HG03103 (cell line): ENCODE measurements at regions not wholly inside any gene's neighbourhood (a gene's known extent, or its start where the extent isn't known, plus 50 kb on each side); places are given as distances from the start of the nearest gene placed in this dataset.
"Not testable (repeated sequence)": the region's sequence is repeated elsewhere in the genome, so short reads cannot be mapped to it uniquely, and the experiment has no call there.

ENCODE experiments used
- ATAC-seq: cut with Tn5 transposase; IDR thresholded peaks from one replicate; pipeline ENCODE4 v1.9.1; 2021; ENCODE audit warnings: low read depth; ENCODE audit not compliant: unreplicated experiment

DNA sequence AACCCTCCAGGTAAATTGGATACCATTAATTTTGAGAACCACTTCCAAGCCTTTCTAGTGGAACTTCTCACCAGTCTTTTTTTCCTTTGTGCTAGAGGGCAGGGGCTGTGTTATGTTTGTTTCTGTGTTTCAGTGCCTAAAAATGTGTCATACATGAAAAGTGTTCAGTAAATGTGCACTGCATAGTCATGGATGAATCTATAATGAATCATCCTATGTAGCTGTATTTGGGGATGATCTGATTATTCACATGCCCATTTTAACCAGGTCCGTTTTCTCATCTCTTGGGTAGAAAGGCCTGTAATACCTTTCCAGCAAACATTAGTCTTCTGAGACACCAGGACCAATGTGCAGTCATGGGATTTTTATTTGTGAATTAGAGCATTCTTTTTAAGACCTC lies 583.0 kb upstream of the GOLIM4 start:
- no peak for ATAC-seq

DNA sequence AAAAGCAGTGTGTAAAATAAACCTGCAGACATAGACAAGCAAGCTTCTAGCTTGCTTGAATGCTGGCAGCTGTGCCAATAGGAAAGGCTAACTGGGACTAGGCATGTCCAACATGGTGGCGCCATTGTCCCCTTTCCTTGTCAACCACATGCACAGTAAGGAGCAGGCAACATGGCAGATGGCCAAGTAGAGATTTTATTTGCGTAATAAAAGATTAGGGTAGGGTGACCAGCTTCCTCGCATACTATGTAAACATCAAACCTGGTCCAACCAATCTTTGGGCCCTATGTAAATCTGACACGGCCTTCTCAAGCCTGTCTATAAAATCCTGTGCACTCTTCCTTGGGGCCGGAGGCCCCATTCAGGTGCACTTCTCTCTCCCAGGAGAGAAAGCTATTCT lies 575.4 kb upstream of the GOLIM4 start:
- no peak for ATAC-seq

DNA sequence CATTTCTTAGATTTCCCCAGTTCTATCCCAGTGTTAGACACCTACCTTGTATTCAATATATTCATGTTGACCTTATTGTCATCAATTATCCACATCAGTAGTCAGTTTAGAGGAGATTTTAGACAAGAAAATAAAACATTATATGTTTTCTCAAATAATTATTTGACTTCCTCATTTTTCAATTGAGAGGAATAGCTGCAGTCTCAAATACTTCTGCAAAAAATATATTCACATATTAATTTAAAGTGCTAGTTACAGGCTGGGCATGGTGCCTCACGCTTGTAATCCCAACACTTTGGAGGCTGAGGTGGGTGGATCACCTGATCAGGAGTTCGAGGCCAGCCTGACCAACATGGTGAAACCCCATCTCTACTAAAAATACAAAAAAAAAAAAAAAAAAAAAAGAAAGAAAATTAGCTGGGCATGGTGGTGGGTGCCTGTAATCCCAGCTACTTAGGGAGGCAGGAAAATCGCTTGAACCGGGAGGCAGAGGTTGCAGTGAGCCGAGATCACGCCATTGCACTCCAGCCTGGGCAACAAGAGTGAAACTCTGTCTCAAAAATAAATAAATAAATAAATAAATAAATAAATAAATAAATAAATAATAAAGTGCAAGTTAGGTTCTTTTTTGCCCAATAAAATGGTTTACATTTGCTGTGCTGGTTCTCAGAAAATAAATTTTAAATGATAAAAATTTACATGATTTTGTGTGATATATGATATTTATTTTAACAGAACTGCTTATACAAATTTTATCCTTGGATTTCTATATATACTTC lies 565.3 kb upstream of the GOLIM4 start:
- ATAC-seq: not testable (repeated sequence)

DNA sequence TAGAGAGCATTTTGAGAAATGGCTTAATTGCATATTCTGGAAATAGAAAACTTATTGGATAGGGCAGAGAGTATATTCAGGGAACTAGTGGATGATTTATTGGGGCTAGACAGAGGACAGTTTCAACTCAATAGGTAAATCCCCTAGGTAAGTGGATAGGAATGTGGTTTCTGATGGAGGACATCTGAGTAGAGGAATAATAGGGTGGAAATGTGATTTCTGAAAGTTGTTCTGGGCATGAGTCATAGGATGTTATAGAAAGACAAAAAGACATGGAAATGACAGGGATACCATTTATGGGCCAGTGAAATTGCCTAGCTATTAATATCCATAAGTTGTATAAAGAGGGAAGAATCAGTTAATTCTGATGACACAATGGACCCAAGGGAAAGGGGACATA lies 563.3 kb upstream of the GOLIM4 start:
- ATAC-seq: no peak

DNA sequence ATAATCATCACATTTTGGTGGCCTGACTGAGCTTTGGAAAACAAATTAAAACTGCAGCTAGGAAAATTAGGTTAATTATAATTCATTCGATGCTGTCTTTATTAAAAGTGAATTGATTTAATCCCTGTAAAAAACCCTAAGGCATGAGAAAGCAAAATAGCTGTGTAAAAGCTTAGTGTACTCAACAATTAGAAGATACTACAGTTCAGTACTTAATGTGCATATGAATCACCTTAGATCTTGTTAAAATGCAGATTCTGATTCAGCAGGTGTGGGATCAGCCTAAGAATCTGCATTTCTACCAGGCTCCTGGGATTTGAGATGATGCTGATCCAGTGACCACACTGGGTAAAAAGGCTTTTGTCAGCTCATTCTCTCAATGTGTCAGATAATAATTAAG lies 559.9 kb upstream of the GOLIM4 start:
- ATAC-seq: no peak

DNA sequence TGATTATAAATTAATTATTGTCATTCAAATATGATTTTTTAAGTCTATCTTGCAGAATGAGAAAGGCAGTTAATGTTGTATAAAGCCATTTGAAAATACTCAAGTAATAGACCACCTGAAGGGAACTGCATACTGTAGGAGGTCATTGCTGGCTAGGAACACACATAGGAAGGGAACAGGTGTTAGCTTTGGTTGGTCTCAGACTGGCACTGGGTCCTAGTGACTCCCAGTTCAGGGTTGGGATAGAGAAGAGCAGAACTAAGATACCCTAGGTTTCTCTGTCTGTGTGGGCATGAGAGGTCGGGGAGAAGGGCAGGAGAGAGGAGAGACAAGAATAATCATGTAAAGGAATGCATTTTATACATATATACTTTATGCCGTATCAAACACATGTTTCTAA lies 559.0 kb upstream of the GOLIM4 start:
- no peak for ATAC-seq

DNA sequence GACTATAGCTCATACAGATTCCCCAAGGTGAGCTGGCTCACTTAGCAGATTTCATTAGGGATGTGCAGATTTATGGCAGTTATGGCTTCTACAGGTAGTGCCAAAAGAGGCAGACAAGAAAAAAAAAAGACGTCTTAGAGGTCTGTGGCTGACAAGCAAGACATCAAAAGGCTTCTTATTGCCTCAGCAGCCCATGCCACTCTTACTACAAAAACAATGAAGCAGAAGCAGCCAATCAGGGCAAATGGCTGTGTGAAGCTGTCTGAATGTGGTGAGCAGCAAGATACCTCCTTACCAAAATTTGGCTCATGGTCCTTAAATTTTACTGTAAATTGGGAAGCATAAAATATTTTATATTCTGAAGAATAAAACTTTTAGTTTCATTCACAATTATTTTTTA lies 557.5 kb upstream of the GOLIM4 start:
- no peak for ATAC-seq

DNA sequence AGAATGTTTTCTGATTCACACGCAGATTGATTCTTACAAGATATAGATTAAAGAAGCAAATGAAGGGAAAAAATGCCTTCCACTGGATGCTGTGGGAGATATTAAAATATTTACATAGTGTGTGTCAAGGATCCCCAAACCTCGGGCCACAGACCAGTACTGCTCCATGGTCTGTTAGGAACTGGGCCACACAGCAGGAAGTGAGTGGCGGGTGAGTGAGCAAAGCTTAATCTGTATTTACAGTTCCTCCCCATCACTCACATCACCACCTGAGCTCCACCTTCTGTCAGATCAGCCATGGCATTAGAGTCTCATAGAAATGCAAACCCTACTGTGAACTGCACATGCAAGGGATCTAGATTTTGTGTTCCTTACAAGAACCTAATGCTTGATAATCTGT lies 552.6 kb upstream of the GOLIM4 start:
- ATAC-seq: no peak

DNA sequence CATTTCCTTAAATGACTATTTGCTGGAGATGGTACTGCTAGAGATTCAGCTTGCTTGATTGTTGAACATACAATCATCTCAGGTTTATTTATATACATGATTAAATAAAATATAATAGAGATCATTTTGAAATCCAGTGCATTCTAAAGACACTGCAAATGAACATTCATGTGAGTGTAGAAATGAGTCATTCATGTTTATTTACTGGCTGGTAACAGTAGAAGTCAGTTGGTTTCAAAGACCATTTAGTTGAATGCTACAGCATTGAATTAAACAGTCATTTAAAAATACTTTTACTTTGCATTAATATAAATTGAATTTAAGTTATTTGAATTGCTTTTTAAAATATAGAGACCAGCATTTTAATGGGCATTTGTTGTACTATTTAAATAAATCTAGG lies 551.9 kb upstream of the GOLIM4 start:
- no peak for ATAC-seq

DNA sequence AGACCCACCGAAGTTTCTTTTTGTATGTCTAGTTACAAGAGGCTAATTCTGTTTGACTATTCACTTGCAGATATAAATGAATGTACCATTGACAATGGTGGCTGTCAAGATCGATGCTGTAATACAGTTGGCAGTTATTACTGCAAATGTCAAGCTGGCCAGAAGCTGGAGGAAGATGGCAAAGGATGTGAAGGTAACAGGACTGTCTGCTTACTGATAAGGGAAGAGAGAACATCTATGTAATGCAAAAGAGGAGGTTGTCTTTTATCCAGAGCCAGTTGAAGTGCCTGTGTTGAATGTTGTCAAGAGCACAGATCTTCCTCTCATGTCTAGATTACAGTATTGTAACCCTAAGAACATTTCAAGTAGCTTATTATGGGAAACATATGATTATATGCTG lies 549.5 kb upstream of the GOLIM4 start:
- no peak for ATAC-seq

DNA sequence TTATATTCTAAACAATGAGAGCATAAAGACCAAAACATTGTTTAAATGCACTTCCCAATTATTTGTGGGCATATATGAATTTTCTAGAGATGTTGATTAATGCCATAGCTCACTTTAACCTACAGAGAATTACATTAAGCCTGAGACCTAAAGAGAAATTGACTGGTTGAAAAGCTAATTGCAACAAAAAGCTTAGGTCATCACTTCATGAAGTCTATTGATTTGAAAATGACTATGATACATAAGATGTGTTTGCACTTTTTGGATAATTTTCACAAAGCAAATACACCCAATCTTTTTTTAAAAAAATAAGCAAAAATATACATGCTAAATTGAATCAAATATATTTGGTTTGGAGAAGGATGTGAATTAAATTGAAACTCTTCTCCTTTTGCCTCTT lies 532.8 kb upstream of the GOLIM4 start:
- ATAC-seq: no peak

DNA sequence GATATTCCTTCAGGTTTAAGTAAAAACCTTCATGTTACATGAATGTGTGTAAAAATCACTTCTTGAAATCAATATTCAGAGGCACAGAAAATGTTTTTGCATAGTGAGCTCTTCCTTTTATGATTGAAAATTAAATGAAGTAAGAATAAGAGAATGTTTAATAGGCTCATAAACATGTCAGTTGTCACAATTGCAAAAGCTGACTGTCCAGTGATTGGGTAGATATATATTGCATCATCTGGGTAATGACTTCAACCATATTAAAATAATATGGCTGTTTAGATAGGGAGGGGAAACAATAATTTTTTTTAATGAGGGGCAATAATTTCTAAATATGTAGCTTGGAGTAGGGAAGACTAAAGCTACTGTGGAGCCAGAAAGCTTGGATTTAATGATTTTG lies 529.8 kb upstream of the GOLIM4 start:
- no peak for ATAC-seq

DNA sequence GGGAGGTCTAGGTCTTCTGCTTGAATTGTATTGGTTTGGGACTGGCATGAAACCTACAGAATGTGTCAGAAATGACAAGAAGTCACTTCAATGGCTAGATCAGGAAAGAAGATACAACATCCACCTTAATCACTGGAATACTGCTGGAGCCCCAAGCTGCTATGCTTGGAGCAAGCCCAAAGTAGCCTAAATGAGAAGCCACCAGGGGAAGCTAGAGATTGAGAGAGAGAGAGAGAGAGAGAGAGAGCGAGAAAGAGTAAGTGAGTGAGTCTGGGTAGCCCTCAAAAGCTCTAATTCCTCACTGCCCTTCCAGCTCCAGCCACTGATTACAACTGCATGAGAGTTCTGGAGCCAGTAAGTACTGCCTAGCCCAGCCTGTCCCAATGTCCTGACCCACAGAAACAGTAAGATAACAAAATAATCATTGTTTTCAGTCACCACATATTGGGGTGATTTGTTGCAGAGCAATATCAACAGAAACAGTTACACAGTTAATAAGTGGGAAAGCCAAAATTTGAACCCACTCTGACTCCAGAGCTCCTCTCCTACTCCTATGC lies 529.2 kb upstream of the GOLIM4 start:
- no peak for ATAC-seq

DNA sequence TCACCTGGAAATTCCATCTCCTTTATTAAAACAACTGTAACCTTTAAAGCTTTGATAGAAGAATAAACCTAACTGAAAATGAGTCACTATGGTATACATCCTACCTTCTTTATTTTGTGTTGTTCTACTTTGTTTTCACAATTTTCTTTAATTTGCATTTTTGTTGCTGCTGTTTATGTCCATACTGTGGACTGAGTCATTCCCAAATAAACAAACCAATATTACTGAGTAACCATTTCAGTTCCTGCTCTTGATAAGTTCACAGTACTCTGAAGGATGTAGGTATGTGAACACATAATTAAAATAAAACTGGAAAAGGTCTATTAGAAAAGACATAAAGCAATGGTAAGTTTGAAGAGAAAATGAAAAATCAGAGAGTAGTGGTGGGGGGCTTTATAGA lies 528.5 kb upstream of the GOLIM4 start:
- ATAC-seq: no peak

DNA sequence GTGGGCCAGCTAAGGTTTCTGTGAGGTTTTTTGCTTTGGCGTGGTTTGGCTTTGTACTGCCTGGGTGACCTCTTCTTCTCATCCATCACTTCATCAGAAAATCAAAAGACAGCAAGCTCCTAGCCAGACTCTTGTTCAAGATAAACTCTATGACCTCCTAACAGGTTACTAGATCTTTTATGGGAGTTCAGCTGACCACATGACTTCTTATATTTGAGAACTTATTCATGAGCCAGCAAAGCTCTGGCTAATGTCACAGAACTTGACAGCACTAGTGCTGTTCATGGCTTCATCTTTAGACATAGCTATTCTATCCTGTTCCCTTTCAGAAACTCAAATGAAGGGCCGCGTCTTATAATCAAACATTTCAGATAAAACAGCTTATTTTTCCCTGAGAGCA lies 527.1 kb upstream of the GOLIM4 start:
- no peak for ATAC-seq

DNA sequence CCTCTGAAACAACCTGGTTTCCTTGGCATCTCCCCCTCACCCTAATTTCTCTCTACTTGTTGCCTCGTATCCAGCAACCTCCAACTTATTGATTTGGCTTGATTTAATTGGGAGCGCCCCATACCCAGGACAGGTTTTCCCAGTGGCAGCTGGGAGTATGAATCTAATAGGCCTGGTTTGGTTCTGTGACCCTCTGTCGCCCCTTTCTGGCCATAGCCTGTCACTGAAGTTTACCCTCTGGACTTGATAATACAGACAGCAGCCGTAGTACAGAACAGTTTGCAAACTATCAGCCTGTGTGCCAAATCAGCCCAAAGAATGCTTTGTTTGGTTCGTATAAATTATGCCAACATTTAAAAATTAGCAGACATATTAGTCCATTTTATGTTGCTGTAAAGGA lies 525.1 kb upstream of the GOLIM4 start:
- peak; percentile 55 for ATAC-seq

DNA sequence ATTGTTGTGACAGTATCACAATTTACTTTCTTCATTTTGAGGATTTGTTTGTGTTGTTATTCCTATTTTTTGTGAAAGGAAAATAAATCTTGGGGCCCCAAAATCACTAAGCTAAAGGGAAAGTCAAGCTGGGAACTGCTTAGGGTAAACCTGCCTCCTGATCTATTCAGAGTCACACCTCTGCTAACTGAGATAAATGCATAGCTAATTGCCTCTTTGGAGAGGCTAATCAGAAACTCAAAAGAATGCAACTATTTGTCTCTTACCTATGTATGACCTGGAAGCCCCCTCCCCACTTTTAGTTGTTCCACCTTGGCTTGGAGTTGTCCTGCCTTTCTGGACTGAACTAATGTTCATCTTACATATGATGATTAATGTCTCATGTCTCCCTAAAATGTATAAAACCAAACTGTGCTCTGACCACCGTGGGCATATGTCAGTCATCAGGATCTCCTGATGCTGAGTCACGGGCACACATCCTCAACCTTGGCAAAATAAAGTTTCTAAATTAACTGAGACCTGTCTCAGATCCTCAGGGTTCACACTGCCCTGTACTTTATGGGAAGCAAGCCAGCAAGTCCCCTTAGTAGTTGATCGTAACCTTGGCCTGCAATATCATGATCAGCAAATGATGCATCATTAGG lies 523.2 kb upstream of the GOLIM4 start:
- ATAC-seq: no peak

DNA sequence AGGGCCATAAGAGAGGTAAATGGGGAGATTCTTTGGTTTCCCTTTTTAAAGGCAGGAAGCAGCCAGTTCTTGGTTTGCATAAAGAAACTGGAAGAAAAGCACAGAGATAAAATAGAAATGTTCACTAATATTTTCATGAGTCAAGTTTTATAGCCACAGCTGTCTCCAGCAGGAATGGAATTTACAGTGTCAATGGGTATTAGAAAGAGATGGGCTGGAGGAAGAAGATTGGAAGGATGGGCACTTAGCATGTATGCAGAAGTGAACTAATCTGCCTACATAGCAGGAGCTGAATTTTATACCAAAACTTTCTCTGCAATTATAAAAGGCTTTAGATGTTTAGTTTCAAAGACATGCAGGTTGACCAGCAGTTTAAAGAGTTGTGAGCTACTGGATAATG lies 521.9 kb upstream of the GOLIM4 start:
- no peak for ATAC-seq

DNA sequence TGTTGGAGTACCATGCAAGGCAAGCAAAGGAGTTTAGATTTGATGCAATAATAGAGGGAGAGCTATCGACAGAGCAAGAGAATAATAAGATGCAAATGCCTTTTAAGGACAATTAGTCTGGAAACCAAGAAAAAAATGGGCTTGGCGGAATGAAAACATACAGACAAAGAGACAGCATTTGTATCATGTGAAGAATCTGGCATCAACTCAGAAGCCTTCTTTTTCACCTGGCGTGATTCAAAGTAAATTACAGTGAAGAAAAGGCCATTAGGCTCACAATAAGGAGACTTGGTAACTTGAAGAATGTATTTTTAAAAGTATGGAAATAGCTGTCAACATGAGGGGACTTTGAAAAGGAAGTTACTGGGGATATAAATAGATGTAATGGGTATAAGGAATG lies 521.2 kb upstream of the GOLIM4 start:
- ATAC-seq: no peak

DNA sequence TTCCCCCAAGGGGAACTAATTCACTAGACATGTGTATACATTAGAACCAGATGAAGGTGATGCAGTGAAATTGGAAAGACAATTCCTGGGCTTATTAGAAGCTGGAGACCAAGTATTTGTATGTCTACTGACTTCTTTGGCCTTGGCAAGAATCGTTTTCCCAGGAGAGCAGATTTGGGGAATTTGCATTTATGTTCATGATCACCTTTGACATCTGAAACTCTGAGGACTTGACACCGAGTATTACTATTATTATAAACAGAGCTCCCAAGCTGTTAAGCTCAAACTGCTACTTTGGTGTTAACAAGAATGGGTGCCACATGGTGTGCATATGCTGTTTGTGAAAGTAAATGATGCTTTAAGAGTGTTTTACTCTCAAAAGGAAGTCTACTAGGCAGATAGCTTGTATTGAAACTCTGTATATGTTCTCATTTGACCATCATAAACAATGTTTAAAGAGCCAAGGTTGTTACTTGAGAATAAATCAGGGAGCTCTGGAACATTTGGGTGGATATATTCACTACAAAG lies 519.8 kb upstream of the GOLIM4 start:
- no peak for ATAC-seq

DNA sequence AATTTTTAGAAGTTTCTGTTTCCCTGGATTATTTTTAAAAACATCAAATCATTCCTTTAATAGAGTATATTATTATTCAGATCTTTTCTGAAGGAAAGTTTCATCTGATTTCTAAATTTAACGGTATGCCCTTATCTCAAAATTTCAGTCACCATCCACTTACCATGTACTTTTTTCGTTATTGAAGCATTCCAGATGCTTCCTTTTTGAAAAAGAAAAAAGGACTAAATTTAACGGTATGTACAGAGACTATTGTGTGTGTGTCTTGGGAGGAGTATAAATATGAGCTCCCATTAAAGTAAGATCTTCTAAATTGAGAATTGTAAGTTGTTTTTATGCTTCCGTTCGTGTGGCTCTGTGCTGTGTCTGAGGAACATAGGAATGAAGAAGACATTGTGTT lies 517.4 kb upstream of the GOLIM4 start:
- no peak for ATAC-seq

DNA sequence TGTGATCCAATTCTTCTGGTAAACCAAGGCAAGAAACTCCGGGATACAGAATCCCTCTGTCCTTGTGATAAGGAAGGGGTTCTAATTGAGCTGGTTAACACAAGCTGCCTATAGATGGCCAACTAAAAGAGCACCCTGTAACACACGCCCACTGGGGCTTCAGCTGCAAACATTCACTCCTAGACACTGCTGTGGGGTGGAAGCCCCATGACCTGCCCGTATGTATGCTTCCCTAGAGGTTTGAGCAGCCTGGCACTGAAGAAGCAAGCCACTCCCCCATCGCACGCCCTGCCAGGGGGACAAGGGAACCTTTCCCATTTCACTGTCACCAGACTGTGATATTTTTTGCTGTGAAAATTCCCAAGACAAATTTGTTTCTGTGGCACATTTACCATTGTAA lies 516.9 kb upstream of the GOLIM4 start:
- no peak for ATAC-seq
